H1 (cell line): ENCODE measurements at regions not wholly inside any gene's neighbourhood (a gene's known extent, or its start where the extent isn't known, plus 50 kb on each side); places are given as distances from the start of the nearest gene placed in this dataset.

ENCODE experiments used
- CTCF ChIA-PET: fragments of 300-600 bp; sonication (Branson Sonifier 250); formaldehyde crosslinking; loops from one replicate; lab custom pipeline; 2021; ENCODE audit not compliant: partially characterized antibody; lab: Charles Lee
- POLR2A ChIA-PET: fragments of 300-600 bp; sonication (Branson Sonifier 250); formaldehyde crosslinking; loops from one replicate; lab custom pipeline; 2021; ENCODE audit warnings: inconsistent platforms; ENCODE audit not compliant: partially characterized antibody; lab: Charles Lee
- DNase-seq, 2 experiments: peaks; one replicate each; pipeline versions ENCODE4 v3.0.0 to v3.0.0-alpha.2; 2010 to 2022; ENCODE audit warnings: low spot score in 2 of 2, low read depth in 1 of 2, mixed read lengths in 1 of 2
- FAIRE-seq: peaks from 2 replicates; lab custom pipeline; 2011; peaks lifted over from hg19 to GRCh38; lab: Jason Lieb, UNC
- H2AFZ ChIP-seq: 2 replicates; pipeline ENCODE4 v1.8.1; 2012; ENCODE audit warnings: low read length, inconsistent platforms
- H2AK5ac ChIP-seq: 2 replicates; pipeline ENCODE4 v1.6.1; 2013; ENCODE audit warnings: low read depth, low read length
- H2BK120ac ChIP-seq: replicated peaks from 2 replicates; pipeline ENCODE3; 2013; ENCODE audit warnings: low read depth, low read length, inconsistent platforms
- H2BK12ac ChIP-seq: 2 replicates; pipeline ENCODE4 v1.6.1; 2013; ENCODE audit warnings: low read depth, low read length
- H2BK15ac ChIP-seq: 2 replicates; pipeline ENCODE4 v1.6.1; 2013; ENCODE audit warnings: low read length
- H2BK20ac ChIP-seq: 2 replicates; pipeline ENCODE4 v1.6.1; 2013; ENCODE audit warnings: low read length
- H2BK5ac ChIP-seq: 2 replicates; pipeline ENCODE4 v1.6.1; 2013; ENCODE audit warnings: low read depth, low read length
- H3K14ac ChIP-seq: 2 replicates; pipeline ENCODE4 v1.6.1; 2013; ENCODE audit warnings: inconsistent platforms; ENCODE audit not compliant: insufficient read length
- H3K18ac ChIP-seq: 2 replicates; pipeline ENCODE4 v1.6.1; 2013; ENCODE audit warnings: low read length; ENCODE audit errors: extremely low read depth
- H3K23ac ChIP-seq: 2 replicates; pipeline ENCODE4 v1.6.1; 2013; ENCODE audit warnings: inconsistent platforms; ENCODE audit not compliant: insufficient read length
- H3K23me2 ChIP-seq: 2 replicates; pipeline ENCODE4 v1.6.1; 2013; ENCODE audit warnings: low read depth, low read length
- H3K27ac ChIP-seq: 2 replicates; pipeline ENCODE4 v1.6.1; 2011; ENCODE audit warnings: low read depth, low read length, inconsistent platforms
- H3K27me3 ChIP-seq, 4 experiments: replicated peaks in 1 of 4; 1 replicate in 1 of 4; 2 replicates in 3 of 4; pipeline versions ENCODE4 v1.6.1 to v1.8.1; 2011 to 2013; ENCODE audit warnings: low read length in 3 of 4, mild to moderate bottlenecking in 3 of 4, inconsistent platforms in 2 of 4, mixed read lengths in 2 of 4, moderate library complexity in 1 of 4; ENCODE audit not compliant: control insufficient read depth in 3 of 4, insufficient read depth in 3 of 4; ENCODE audit errors: extremely low read depth in 1 of 4
- H3K36me3 ChIP-seq, 4 experiments: 2 replicates each; pipeline versions ENCODE4 v1.6.1 to v1.8.1; 2011 to 2013; ENCODE audit warnings: mild to moderate bottlenecking in 4 of 4, low read length in 3 of 4, moderate library complexity in 2 of 4, control low read depth in 1 of 4, inconsistent platforms in 1 of 4; ENCODE audit not compliant: insufficient read depth in 4 of 4, control insufficient read depth in 2 of 4
- H3K4ac ChIP-seq: replicated peaks from 2 replicates; pipeline ENCODE3; 2013; ENCODE audit warnings: low read length, low read depth, mixed read lengths, inconsistent platforms; ENCODE audit not compliant: insufficient read length
- H3K4me1 ChIP-seq, 4 experiments: replicated peaks in 1 of 4; 1 replicate in 1 of 4; 2 replicates in 3 of 4; pipeline versions ENCODE4 v1.6.1 to v1.8.1; 2011 to 2013; ENCODE audit warnings: low read length in 3 of 4, inconsistent platforms in 2 of 4, mixed read lengths in 1 of 4; ENCODE audit not compliant: insufficient read depth in 4 of 4, control insufficient read depth in 3 of 4
- H3K4me2 ChIP-seq, 2 experiments: 2 replicates each; pipeline versions ENCODE4 v1.6.1 to v1.8.1; 2011 to 2013; ENCODE audit warnings: low read depth in 2 of 2, low read length in 2 of 2, control low read depth in 1 of 2, inconsistent platforms in 1 of 2, mild to moderate bottlenecking in 1 of 2; ENCODE audit not compliant: insufficient read depth in 1 of 2
- H3K4me3 ChIP-seq, 4 experiments: fragments of 200-600, 300-600 bp in 1 of 4; sonication (generic), shearing (Covaris generic), sonication (Bioruptor Twin) in 1 of 4; 2 replicates each; pipeline versions ENCODE4 v1.5.1 to v1.8.1; 2011 to 2016; ENCODE audit warnings: low read length in 4 of 4, low read depth in 3 of 4, control low read depth in 2 of 4, inconsistent platforms in 2 of 4, mild to moderate bottlenecking in 2 of 4, mixed read lengths in 1 of 4, moderate library complexity in 1 of 4; ENCODE audit not compliant: insufficient read depth in 2 of 4; ENCODE audit errors: extremely low read depth in 1 of 4
- H3K56ac ChIP-seq: replicated peaks from 2 replicates; pipeline ENCODE3; 2013; ENCODE audit warnings: low read depth, mild to moderate bottlenecking, mixed read lengths, low read length, inconsistent platforms; ENCODE audit not compliant: insufficient read length
- H3K79me1 ChIP-seq: 2 replicates; pipeline ENCODE4 v1.6.1; 2013; ENCODE audit warnings: low read depth, low read length, control low read depth
- H3K79me2 ChIP-seq, 2 experiments: 2 replicates each; pipeline versions ENCODE4 v1.6.1 to v1.8.1; 2012 to 2013; ENCODE audit warnings: low read length in 2 of 2, mild to moderate bottlenecking in 2 of 2, inconsistent platforms in 1 of 2; ENCODE audit not compliant: insufficient read depth in 2 of 2, control insufficient read depth in 1 of 2
- H3K9ac ChIP-seq, 4 experiments: replicated peaks in 1 of 4; 1 replicate in 1 of 4; 2 replicates in 3 of 4; pipeline versions ENCODE4 v1.6.1 to v1.8.1; 2011 to 2013; ENCODE audit warnings: low read depth in 3 of 4, low read length in 3 of 4, control low read depth in 2 of 4, mild to moderate bottlenecking in 2 of 4, moderate library complexity in 2 of 4, inconsistent platforms in 1 of 4; ENCODE audit errors: extremely low read depth in 1 of 4
- H3K9me3 ChIP-seq, 2 experiments: 2 replicates each; pipeline versions ENCODE4 v1.6.1 to v1.8.1; 2012 to 2013; ENCODE audit warnings: mild to moderate bottlenecking in 2 of 2, moderate library complexity in 2 of 2, control low read depth in 1 of 2, inconsistent platforms in 1 of 2, low read depth in 1 of 2, low read length in 1 of 2, mixed read lengths in 1 of 2; ENCODE audit not compliant: insufficient read depth in 2 of 2
- H4K20me1 ChIP-seq, 2 experiments: replicated peaks in 1 of 2; 2 replicates each; pipeline versions ENCODE3 to v1.8.1; 2011 to 2013; ENCODE audit warnings: inconsistent platforms in 2 of 2, low read length in 2 of 2, mild to moderate bottlenecking in 1 of 2; ENCODE audit not compliant: insufficient read depth in 2 of 2, control insufficient read depth in 1 of 2
- H4K5ac ChIP-seq: 2 replicates; pipeline ENCODE4 v1.6.1; 2013; ENCODE audit warnings: low read length, low read depth, mixed read lengths, inconsistent platforms; ENCODE audit not compliant: insufficient read length
- H4K8ac ChIP-seq: 2 replicates; pipeline ENCODE4 v1.8.0; 2013; ENCODE audit warnings: mild to moderate bottlenecking, moderate library complexity, low read length, inconsistent platforms; ENCODE audit not compliant: insufficient read depth; ENCODE audit errors: extremely low read depth
- H4K91ac ChIP-seq: replicated peaks from 2 replicates; pipeline ENCODE3; 2013; ENCODE audit warnings: low read length, mixed read lengths, inconsistent platforms; ENCODE audit not compliant: insufficient read length
- BRCA1 ChIP-seq: IDR thresholded peaks from 2 replicates; pipeline ENCODE4 v1.6.1; 2012; ENCODE audit warnings: low read depth, low read length, improper control_type of control experiment
- GABPA ChIP-seq: IDR thresholded peaks from 2 replicates; pipeline ENCODE4 v1.6.1; 2011; ENCODE audit warnings: mild to moderate bottlenecking, low read length, moderate library complexity, borderline replicate concordance; ENCODE audit not compliant: insufficient read depth
- JUN ChIP-seq: IDR thresholded peaks from 2 replicates; pipeline ENCODE4 v1.6.1; 2011; ENCODE audit warnings: low read depth, mild to moderate bottlenecking, improper control_type of control experiment, low read length
- KDM4A ChIP-seq: IDR thresholded peaks from one replicate; pipeline ENCODE4 v1.7.1; 2012; ENCODE audit warnings: low read depth, mild to moderate bottlenecking, moderate library complexity, low read length, inconsistent platforms; ENCODE audit not compliant: severe bottlenecking
- NRF1 ChIP-seq: IDR thresholded peaks from 2 replicates; pipeline ENCODE4 v1.6.1; 2011; ENCODE audit warnings: mild to moderate bottlenecking, low read depth, low read length, improper control_type of control experiment
- TCF12 ChIP-seq: IDR thresholded peaks from 2 replicates; pipeline ENCODE4 v1.6.1; 2011; ENCODE audit warnings: low read depth, mild to moderate bottlenecking, low read length
- ZNF274 ChIP-seq: IDR thresholded peaks from 2 replicates; pipeline ENCODE4 v1.7.0; 2012; ENCODE audit warnings: low read length, borderline replicate concordance; ENCODE audit errors: extremely low read depth
- WGBS, 2 experiments: shearing (Covaris generic) in 1 of 2; methylation state at CpG; one replicate each; pipeline versions ENCODE4 v1.1.6 to v1.1.7; 2013 to 2015; ENCODE audit warnings: low lambda C conversion rate in 2 of 2, mixed read lengths in 2 of 2, inconsistent platforms in 1 of 2, low coverage in 1 of 2, missing lambda C conversion rate in 1 of 2; ENCODE audit not compliant: insufficient replicate concordance in 2 of 2, insufficient coverage in 1 of 2, insufficient read length in 1 of 2; ENCODE audit errors: extremely low coverage in 1 of 2, missing lambda C conversion rate in 1 of 2; 5-methylcytosine and 5-hydroxymethylcytosine counted together

DNA sequence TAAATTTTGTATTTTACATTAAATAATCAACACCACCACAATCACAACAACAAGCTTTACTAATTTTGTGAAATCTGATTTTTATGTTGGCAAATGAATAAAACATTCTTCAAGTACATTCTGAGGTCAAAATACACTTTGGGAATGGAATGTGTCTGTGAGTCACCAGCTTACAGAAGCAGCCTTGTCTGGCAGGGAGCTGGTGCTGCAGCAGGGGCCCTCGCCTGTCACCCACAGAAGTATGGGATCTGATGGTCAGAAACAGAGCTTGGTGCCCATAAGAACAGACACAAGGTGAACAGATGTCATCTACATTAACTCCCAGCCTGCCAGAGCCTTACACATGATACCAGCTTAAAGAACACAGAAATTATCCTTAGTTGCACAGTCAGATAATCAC is 496.9 kb downstream of the CCSER2 start:
- H3K4me1 ChIP-seq = no peaks in the 10 kb centered on the region; a peak in 1 of 7 replicates
- no peaks in the 10 kb centered on the region for H3K23me2 ChIP-seq
- no peak overlapping the region for H3K56ac ChIP-seq
- FAIRE-seq = no peak
- no peak overlapping the region for H3K14ac ChIP-seq
- H3K36me3 ChIP-seq = no peaks in the 10 kb centered on the region
- no peak overlapping the region for H3K4me2 ChIP-seq
- no peak overlapping the region for H2BK15ac ChIP-seq
- no peak overlapping the region for H2BK5ac ChIP-seq
- no peak overlapping the region for H2BK12ac ChIP-seq
- H3K9me3 ChIP-seq = no peaks in the 10 kb centered on the region
- no peak overlapping the region for H3K18ac ChIP-seq
- no peaks in the 10 kb centered on the region for H3K27me3 ChIP-seq
- no peak overlapping the region for H3K9ac ChIP-seq
- no peak overlapping the region for H4K5ac ChIP-seq
- H3K27ac ChIP-seq = no peak overlapping the region
- ChIA-PET CTCF (interaction anchor here (0.5 to 2.3 kb wide), 4 partner anchors 42 to 1397 kb away, joined by 3 to 7 read pairs (median 4); no protein-coding TSS in a partner anchor), POLR2A (no interaction called here)
- no peaks in the 10 kb centered on the region for H3K79me2 ChIP-seq
- H2AFZ ChIP-seq = no peak overlapping the region
- H2BK120ac ChIP-seq = no peak overlapping the region
- 88% methylated on average over 1 of the region's 1 CpG; no CpG with 5 or more reads in 1 of the 2 experiments for WGBS, 2 experiments
- no peak overlapping the region for H2AK5ac ChIP-seq
- no peak overlapping the region for H4K8ac ChIP-seq
- H4K91ac ChIP-seq = no peak overlapping the region
- H3K4ac ChIP-seq = no peak overlapping the region
- no peak overlapping the region for H2BK20ac ChIP-seq
- H3K23ac ChIP-seq = no peak overlapping the region
- H4K20me1 ChIP-seq = no peaks in the 10 kb centered on the region
- no peak for DNase-seq
- H3K4me3 ChIP-seq = no peak overlapping the region
- H3K79me1 ChIP-seq = no peaks in the 10 kb centered on the region
- TF ChIP-seq ZNF274 (no peak), BRCA1 (no peak), NRF1 (no peak), JUN (no peak), GABPA (no peak), KDM4A (no peak), TCF12 (no peak)
- TF ChIP-seq, all 59 proteins: peak for 0
